ENCODE measurements at regions not wholly inside any gene's neighbourhood (a gene's known extent, or its start where the extent isn't known, plus 50 kb on each side); places are given as distances from the start of the nearest gene placed in this dataset.
A peak's percentile ranks its signal among the peaks of the same experiment; 100 is the strongest.

DNA sequence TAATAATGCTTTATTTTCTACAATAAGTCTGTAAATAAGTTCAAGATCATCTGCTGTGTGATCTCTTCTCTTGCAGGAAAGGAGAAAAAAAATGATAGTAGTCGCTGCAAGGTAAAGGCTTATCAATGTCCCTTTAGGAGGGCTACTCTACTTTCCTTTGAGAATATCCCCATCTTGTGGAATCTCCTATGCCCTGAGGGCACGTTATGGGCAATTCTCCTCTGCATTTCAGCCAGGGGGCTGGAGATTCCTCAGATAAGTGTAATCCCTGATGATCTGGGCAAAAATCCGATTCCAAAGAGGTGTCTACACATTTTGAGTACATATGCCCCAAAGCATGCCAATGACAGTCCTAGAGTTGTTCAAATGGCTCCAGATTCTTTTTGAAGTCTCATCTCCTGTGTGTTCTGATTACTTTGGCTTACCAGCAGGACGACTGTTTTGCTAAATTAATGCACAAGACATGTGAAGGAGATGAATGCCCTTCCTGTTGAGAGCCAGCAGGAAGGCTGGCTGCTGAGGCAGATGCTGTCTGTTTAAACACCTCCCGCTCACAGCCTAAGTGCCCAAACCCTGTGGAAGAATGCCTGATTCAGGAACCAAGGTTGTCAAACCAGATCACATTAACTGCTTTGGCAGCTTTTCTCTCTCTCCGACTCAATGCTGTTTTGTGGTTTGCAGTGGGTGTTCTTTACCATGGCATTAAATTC is 171.2 kb upstream of the COL1A2 start:
- Histone ChIP-seq H3K4me1 (no peaks in the 10 kb centered on the region), H3K27ac (no peak overlapping the region), H3K9me3 (no peaks in the 10 kb centered on the region), H3K36me3 (no peaks in the 10 kb centered on the region), H3K27me3 (no peaks in the 10 kb centered on the region), H3K4me3 (no peak overlapping the region)
- DNase-seq (no peak), ATAC-seq (peak; percentile 73)
- TF ChIP-seq, protein P1, sequence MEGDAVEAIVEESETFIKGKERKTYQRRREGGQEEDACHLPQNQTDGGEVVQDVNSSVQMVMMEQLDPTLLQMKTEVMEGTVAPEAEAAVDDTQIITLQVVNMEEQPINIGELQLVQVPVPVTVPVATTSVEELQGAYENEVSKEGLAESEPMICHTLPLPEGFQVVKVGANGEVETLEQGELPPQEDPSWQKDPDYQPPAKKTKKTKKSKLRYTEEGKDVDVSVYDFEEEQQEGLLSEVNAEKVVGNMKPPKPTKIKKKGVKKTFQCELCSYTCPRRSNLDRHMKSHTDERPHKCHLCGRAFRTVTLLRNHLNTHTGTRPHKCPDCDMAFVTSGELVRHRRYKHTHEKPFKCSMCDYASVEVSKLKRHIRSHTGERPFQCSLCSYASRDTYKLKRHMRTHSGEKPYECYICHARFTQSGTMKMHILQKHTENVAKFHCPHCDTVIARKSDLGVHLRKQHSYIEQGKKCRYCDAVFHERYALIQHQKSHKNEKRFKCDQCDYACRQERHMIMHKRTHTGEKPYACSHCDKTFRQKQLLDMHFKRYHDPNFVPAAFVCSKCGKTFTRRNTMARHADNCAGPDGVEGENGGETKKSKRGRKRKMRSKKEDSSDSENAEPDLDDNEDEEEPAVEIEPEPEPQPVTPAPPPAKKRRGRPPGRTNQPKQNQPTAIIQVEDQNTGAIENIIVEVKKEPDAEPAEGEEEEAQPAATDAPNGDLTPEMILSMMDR (IDR thresholded peaks at IDR 0.05) = no peak
- intact Hi-C loops (cut with DNase I) = no loop called here

DNA sequence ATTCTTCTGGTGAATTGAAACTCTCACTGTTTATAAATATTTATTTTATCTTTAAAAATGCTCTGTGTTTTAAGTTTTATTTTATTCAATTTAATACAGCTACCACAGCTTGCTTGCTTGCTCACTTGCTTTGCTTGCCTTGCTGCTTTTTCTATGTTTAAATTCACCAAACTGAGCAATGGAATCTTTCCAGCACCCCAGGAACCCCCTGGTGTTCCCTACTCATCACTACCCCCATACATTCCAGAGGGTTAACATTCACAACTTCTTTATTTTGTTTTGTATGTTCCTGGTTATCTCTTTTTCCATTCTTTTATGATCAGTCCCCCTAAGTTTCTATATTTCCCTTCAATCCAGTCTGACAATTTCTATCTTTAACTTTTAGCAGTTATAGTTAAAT is 166.5 kb upstream of the COL1A2 start:
- Histone ChIP-seq H3K27ac (no peak overlapping the region), H3K36me3 (no peaks in the 10 kb centered on the region), H3K9me3 (no peaks in the 10 kb centered on the region), H3K4me3 (no peak overlapping the region), H3K27me3 (no peaks in the 10 kb centered on the region), H3K4me1 (no peaks in the 10 kb centered on the region)
- TF ChIP-seq, protein P1 (IDR thresholded peaks at IDR 0.05) = no peak
- DNase-seq (no peak), ATAC-seq (no peak)
- intact Hi-C loops (cut with DNase I) = no loop called here

DNA sequence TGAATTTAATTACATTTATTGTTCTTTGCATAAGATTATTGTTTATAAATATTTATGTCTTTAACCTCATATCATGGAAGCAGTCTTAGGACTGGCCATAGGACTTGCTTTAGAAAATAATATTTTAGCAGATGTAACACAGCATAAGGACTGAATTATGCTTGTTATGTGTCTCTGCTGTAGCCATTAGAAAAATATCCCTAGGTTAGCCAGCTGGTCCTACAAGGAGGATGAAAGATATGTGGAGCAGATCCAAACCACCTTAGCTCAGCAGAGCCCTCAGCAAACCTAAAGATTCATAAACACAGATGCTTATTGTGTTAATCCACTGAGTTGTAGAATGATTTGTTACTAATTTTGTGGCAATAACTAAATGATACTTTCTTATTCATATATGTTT is 166.0 kb upstream of the COL1A2 start:
- no peaks in the 10 kb centered on the region for H3K9me3 ChIP-seq
- H3K27me3 ChIP-seq = no peaks in the 10 kb centered on the region
- intact Hi-C loops (cut with DNase I) = no loop called here
- H3K4me3 ChIP-seq = no peak overlapping the region
- DNase-seq (no peak), ATAC-seq (no peak)
- H3K4me1 ChIP-seq = no peaks in the 10 kb centered on the region
- H3K36me3 ChIP-seq = no peaks in the 10 kb centered on the region
- no peak overlapping the region for H3K27ac ChIP-seq
- TF ChIP-seq, protein P1 (IDR thresholded peaks at IDR 0.05) = no peak

DNA sequence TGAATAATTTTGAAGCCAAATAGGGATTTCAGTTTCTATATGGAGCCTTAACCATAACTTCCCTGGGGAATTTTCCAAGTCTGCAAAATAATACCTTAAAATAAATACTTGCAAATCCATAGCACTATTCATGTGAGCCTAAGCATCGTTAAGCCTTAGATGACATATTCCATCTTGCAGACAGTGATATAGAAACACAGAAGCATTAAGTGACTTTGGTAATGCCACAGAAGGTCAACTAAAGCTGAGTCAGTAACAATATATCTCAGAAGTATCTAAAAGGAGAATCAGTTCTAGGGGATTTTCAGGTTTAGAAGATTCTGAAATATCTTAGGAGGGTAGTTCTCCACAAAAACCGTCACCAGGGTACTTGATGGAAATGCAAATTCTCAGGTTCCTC is 163.4 kb upstream of the COL1A2 start:
- H3K4me1 ChIP-seq = no peaks in the 10 kb centered on the region
- ATAC-seq (no peak), DNase-seq (no peak)
- H3K27ac ChIP-seq = no peak overlapping the region
- TF ChIP-seq, protein P1 (IDR thresholded peaks at IDR 0.05) = no peak
- no peak overlapping the region for H3K4me3 ChIP-seq
- H3K9me3 ChIP-seq = no peaks in the 10 kb centered on the region
- no peaks in the 10 kb centered on the region for H3K36me3 ChIP-seq
- intact Hi-C loops (cut with DNase I) = no loop called here
- H3K27me3 ChIP-seq = no peaks in the 10 kb centered on the region

DNA sequence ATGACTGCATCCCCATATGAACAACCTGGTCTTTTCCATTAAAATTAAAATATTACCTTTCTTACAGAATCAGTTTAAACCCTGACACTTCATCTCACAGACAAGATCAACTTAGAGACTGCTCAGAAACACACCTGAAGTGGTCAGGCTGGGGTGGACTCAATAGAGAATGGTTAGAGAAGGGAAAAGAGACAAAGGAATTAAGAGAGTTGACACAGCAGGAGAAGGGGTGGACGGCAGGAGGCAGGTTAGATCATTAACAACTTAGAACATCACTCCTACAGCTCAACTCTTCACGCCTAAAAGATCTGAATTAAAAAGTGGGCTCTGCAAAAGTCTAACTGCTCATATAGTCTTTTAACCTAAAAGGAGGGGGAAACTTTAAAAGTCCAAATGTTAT is 157.7 kb upstream of the COL1A2 start:
- H3K27me3 ChIP-seq = no peaks in the 10 kb centered on the region
- H3K36me3 ChIP-seq = no peaks in the 10 kb centered on the region
- H3K4me3 ChIP-seq = no peak overlapping the region
- intact Hi-C loops (cut with DNase I) = no loop called here
- TF ChIP-seq, protein P1 (IDR thresholded peaks at IDR 0.05) = no peak
- DNase-seq = no peak
- H3K9me3 ChIP-seq = no peaks in the 10 kb centered on the region
- H3K27ac ChIP-seq = no peak overlapping the region
- no peaks in the 10 kb centered on the region for H3K4me1 ChIP-seq
- ATAC-seq = no peak

Data from left lung (tissue), 4 donors.